K562 (cell line): ENCODE measurements at regions not wholly inside any gene's neighbourhood (a gene's known extent, or its start where the extent isn't known, plus 50 kb on each side); places are given as distances from the start of the nearest gene placed in this dataset.

Experiments
- ARNT ChIP-seq, 2 experiments: fragments of 450-650 bp; IDR thresholded peaks; 2 replicates each; pipeline ENCODE4 v1.6.1; 2016; ENCODE audit warnings: mild to moderate bottlenecking in 1 of 2
- BCOR ChIP-seq: fragments of 450-650 bp; IDR thresholded peaks from 2 replicates; pipeline ENCODE4 v1.6.1; 2016
- CBX2 ChIP-seq: fragments of 200-600 bp; sonication (generic); IDR thresholded peaks from one replicate; pipeline ENCODE4 v1.6.1; 2012; ENCODE audit warnings: mild to moderate bottlenecking, low read length, inconsistent platforms; ENCODE audit not compliant: insufficient read depth, poor library complexity, severe bottlenecking
- FOXM1 ChIP-seq, 2 experiments: fragments of 450-650 bp in 1 of 2; sonication (generic) in 1 of 2; formaldehyde crosslinking in 1 of 2; IDR thresholded peaks; 2 replicates each; pipeline versions ENCODE4 v1.6.1 to v1.9.0; 2017 to 2022; ENCODE audit warnings: low read depth in 2 of 2, mild to moderate bottlenecking in 2 of 2, missing genetic modification reagents in 1 of 2, moderate library complexity in 1 of 2
- MCM2 ChIP-seq: fragments of 450-650 bp; IDR thresholded peaks from 2 replicates; pipeline ENCODE4 v1.6.1; 2017; ENCODE audit warnings: low read depth, mild to moderate bottlenecking
- PCBP2 ChIP-seq: fragments of 200-400 bp; formaldehyde crosslinking; IDR thresholded peaks from 2 replicates; pipeline ENCODE4 v1.6.1; 2018; ENCODE audit warnings: low read length, low read depth, mild to moderate bottlenecking, moderate library complexity; ENCODE audit not compliant: poor library complexity, severe bottlenecking
- PHF8 ChIP-seq: fragments of 200-600 bp; sonication (generic); IDR thresholded peaks from 2 replicates; pipeline ENCODE4 v1.6.1; 2012; ENCODE audit warnings: mixed run types, mild to moderate bottlenecking, inconsistent platforms, low read length, moderate library complexity, borderline replicate concordance
- POU5F1 ChIP-seq: fragments of 150-350 bp; IDR thresholded peaks from 2 replicates; pipeline ENCODE4 v1.6.1; 2014; ENCODE audit warnings: borderline replicate concordance, low read length, low read depth, mild to moderate bottlenecking; ENCODE audit not compliant: partially characterized antibody
- RNF2 ChIP-seq: sonication (generic); IDR thresholded peaks from 2 replicates; pipeline ENCODE4 v1.6.1; 2016
- SLC30A9 ChIP-seq: fragments of 250-450 bp; sonication (Bioruptor Pico); IDR thresholded peaks from 2 replicates; pipeline ENCODE4 v1.8.0; 2022; ENCODE audit warnings: mild to moderate bottlenecking, moderate library complexity
- SREBF2 ChIP-seq: sonication (generic); formaldehyde crosslinking; IDR thresholded peaks from 2 replicates; pipeline ENCODE4 v1.4.0; 2020; ENCODE audit warnings: mild to moderate bottlenecking, missing genetic modification reagents
- SRSF7 ChIP-seq: fragments of 200-400 bp; formaldehyde crosslinking; optimal IDR thresholded peaks from 2 replicates; pipeline ENCODE3; 2017; ENCODE audit warnings: mild to moderate bottlenecking, low read depth, low read length
- XRCC3 ChIP-seq: fragments of 450-650 bp; IDR thresholded peaks from 2 replicates; pipeline ENCODE4 v1.6.1; 2017; ENCODE audit warnings: mild to moderate bottlenecking, moderate library complexity
- ZC3H4 ChIP-seq: sonication (generic); formaldehyde crosslinking; IDR thresholded peaks from 2 replicates; pipeline ENCODE4 v1.9.0; 2021; ENCODE audit warnings: missing genetic modification reagents, borderline replicate concordance
- ZNF165 ChIP-seq: fragments of 250-450 bp; sonication (Bioruptor Pico); IDR thresholded peaks from 2 replicates; pipeline ENCODE4 v1.4.0; 2020; ENCODE audit warnings: borderline replicate concordance
- ZNF644 ChIP-seq: fragments of 200-800 bp; sonication (Bioruptor generic); IDR thresholded peaks from 2 replicates; pipeline ENCODE4 v1.6.1; 2016; ENCODE audit warnings: low read depth, missing genetic modification characterization, missing compliant biosample characterization
- ZZZ3 ChIP-seq: fragments of 450-650 bp; IDR thresholded peaks from 2 replicates; pipeline ENCODE4 v1.6.1; 2016; ENCODE audit warnings: antibody characterized with exemption, mild to moderate bottlenecking, moderate library complexity
- TF ChIP-seq, protein P1 (sequence below): sonication (generic); formaldehyde crosslinking; IDR thresholded peaks from 2 replicates; pipeline ENCODE4 v1.8.0; 2022; ENCODE audit warnings: missing genetic modification reagents, mild to moderate bottlenecking, borderline replicate concordance
- TF ChIP-seq, protein P2 (sequence below): fragments of 250-450 bp; sonication (Bioruptor Pico); IDR thresholded peaks from 2 replicates; pipeline ENCODE4 v1.5.1; 2021; ENCODE audit warnings: mild to moderate bottlenecking
- TF ChIP-seq, protein P3 (sequence below): fragments of 450-650 bp; IDR thresholded peaks from 2 replicates; pipeline ENCODE4 v1.6.1; 2014; ENCODE audit warnings: low read depth, mild to moderate bottlenecking, moderate library complexity, borderline replicate concordance
- TF ChIP-seq, protein P4 (sequence below): sonication (generic); formaldehyde crosslinking; IDR thresholded peaks from 2 replicates; pipeline ENCODE4 v1.8.0; 2022; ENCODE audit warnings: mild to moderate bottlenecking, missing genetic modification reagents

DNA sequence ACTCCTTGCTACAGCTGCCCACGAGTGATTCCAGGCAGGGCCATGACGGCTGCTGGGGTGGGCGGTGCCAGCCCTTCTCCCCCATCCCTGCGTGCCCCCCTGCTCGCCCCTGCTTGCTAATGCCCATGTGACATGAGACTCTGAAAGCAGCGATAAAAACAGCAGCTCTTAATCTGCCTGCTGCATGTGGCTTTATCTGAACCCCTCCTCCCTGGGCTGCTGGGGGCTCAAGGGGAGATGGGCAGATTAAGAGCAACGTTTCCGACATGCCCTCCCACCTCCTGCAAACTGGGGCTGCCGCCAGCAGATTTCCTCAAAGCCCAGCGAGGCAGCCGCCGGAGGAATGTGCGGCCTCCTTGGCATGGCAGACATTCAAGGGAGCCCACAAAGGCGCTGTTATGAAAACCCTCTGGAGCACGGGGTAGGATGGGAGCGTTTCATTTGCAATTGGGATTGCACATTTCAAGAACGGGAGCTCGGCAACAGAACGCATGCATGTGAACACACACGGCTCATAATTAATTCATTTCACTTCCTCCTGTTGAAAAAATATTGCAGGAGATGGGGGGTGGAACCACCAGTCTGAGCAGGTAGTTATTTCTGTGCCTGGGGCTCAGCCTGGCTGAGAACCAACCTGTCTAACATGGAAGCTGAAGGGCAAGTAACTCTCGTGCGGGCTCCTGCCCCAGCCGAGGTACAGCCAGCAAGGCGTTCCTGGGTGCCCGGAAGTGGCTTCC lies 504.2 kb upstream of the PROK2 start (continued):
- TF ChIP-seq, protein P1, sequence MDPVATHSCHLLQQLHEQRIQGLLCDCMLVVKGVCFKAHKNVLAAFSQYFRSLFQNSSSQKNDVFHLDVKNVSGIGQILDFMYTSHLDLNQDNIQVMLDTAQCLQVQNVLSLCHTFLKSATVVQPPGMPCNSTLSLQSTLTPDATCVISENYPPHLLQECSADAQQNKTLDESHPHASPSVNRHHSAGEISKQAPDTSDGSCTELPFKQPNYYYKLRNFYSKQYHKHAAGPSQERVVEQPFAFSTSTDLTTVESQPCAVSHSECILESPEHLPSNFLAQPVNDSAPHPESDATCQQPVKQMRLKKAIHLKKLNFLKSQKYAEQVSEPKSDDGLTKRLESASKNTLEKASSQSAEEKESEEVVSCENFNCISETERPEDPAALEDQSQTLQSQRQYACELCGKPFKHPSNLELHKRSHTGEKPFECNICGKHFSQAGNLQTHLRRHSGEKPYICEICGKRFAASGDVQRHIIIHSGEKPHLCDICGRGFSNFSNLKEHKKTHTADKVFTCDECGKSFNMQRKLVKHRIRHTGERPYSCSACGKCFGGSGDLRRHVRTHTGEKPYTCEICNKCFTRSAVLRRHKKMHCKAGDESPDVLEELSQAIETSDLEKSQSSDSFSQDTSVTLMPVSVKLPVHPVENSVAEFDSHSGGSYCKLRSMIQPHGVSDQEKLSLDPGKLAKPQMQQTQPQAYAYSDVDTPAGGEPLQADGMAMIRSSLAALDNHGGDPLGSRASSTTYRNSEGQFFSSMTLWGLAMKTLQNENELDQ (CRISPR knock-in tag): no peak
- TF ChIP-seq ZNF165 (CRISPR knock-in tag): no peak
- TF ChIP-seq SLC30A9 (CRISPR knock-in tag): no peak
- TF ChIP-seq XRCC3: no peak
- TF ChIP-seq ZNF644: peak; percentile 20; the same call in 1 of the 2 replicates
- TF ChIP-seq BCOR: peak; percentile 72
- TF ChIP-seq, protein P2, sequence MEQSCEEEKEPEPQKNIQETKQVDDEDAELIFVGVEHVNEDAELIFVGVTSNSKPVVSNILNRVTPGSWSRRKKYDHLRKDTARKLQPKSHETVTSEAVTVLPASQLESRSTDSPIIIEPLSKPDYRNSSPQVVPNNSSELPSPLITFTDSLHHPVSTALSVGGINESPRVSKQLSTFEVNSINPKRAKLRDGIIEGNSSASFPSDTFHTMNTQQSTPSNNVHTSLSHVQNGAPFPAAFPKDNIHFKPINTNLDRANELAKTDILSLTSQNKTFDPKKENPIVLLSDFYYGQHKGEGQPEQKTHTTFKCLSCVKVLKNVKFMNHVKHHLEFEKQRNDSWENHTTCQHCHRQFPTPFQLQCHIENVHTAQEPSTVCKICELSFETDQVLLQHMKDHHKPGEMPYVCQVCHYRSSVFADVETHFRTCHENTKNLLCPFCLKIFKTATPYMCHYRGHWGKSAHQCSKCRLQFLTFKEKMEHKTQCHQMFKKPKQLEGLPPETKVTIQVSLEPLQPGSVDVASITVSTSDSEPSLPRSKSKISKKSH (CRISPR knock-in tag): no peak
- TF ChIP-seq, protein P3, sequence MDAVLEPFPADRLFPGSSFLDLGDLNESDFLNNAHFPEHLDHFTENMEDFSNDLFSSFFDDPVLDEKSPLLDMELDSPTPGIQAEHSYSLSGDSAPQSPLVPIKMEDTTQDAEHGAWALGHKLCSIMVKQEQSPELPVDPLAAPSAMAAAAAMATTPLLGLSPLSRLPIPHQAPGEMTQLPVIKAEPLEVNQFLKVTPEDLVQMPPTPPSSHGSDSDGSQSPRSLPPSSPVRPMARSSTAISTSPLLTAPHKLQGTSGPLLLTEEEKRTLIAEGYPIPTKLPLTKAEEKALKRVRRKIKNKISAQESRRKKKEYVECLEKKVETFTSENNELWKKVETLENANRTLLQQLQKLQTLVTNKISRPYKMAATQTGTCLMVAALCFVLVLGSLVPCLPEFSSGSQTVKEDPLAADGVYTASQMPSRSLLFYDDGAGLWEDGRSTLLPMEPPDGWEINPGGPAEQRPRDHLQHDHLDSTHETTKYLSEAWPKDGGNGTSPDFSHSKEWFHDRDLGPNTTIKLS: no peak
- TF ChIP-seq POU5F1: no peak
- TF ChIP-seq CBX2: no peak
- peak; percentile 38 to 62; a peak in 1 of 4 replicates for TF ChIP-seq ARNT (IDR thresholded peaks at IDR 0.05)
- no peak for TF ChIP-seq MCM2
- TF ChIP-seq ZC3H4 (CRISPR knock-in tag): no peak
- no peak for TF ChIP-seq SREBF2 (CRISPR knock-in tag)
- TF ChIP-seq PHF8: no peak
- TF ChIP-seq PCBP2: no peak
- no peak for TF ChIP-seq ZZZ3
- TF ChIP-seq SRSF7: no peak
- peak; percentile 82; the same call in 1 of the 2 replicates for TF ChIP-seq FOXM1 (IDR thresholded peaks at IDR 0.05; ENCODE audit: low read depth)
- no peak for TF ChIP-seq FOXM1 (CRISPR knock-in tag; IDR thresholded peaks at IDR 0.05; ENCODE audit: low read depth)
- TF ChIP-seq, protein P4, sequence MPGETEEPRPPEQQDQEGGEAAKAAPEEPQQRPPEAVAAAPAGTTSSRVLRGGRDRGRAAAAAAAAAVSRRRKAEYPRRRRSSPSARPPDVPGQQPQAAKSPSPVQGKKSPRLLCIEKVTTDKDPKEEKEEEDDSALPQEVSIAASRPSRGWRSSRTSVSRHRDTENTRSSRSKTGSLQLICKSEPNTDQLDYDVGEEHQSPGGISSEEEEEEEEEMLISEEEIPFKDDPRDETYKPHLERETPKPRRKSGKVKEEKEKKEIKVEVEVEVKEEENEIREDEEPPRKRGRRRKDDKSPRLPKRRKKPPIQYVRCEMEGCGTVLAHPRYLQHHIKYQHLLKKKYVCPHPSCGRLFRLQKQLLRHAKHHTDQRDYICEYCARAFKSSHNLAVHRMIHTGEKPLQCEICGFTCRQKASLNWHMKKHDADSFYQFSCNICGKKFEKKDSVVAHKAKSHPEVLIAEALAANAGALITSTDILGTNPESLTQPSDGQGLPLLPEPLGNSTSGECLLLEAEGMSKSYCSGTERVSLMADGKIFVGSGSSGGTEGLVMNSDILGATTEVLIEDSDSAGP (CRISPR knock-in tag): no peak
- TF ChIP-seq RNF2: peak; percentile 97
